ENCODE measurements at regions not wholly inside any gene's neighbourhood (a gene's known extent, or its start where the extent isn't known, plus 50 kb on each side); places are given as distances from the start of the nearest gene placed in this dataset.

- Mint-ChIP-seq H3K27ac (no peak overlapping the region), H3K27me3 (peaks cover 6 to 16% (median 13%) of the 10 kb centered on the region in 3 donors), H3K36me3 (no peaks in the 10 kb centered on the region), H3K4me1 (no peaks in the 10 kb centered on the region), H3K4me3 (no peak overlapping the region), H3K9me3 (no peaks in the 10 kb centered on the region)
- no peak for DNase-seq
- no peak for ATAC-seq (ENCODE audit: low read depth in 2 of 2)
Observed at GRCh38 chr12:59839514-59839913, 243.7 kb downstream of the SLC16A7 start.

DNA sequence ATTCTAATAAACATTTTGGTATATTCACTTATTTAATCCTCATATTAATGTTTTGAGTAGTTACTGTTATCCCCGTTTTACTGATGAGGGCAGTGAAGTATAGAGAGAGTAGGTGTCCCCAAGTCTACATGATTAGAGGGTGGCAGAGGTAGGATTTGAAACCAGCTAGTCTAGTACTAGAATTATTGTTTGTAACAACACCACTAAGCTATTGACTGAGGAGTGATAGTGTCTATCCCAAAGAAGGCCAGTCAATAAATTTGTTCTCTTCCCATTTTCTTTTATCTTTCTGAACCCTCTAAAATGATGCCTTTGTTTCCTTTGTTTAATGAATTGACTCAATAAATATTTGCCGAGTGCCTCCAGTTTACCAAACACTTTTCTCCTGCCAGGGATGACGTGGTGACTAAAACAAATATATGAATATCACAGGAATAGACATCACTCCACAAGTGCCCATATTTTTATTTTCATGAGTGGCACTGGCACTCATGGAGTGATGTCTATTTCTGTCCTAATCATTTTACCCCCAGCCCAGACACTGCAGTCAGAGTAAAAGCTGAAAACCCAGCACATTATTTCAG, 247.5 kb downstream of the SLC16A7 start:
- no peak overlapping the region for H3K27ac Mint-ChIP-seq
- no peak for ATAC-seq (ENCODE audit: low read depth in 2 of 2)
- no peak for DNase-seq
- H3K9me3 Mint-ChIP-seq = no peaks in the 10 kb centered on the region
- no peaks in the 10 kb centered on the region for H3K4me1 Mint-ChIP-seq
- no peaks in the 10 kb centered on the region for H3K36me3 Mint-ChIP-seq
- H3K4me3 Mint-ChIP-seq = no peak overlapping the region
- peaks cover 12 to 16% (median 13%) of the 10 kb centered on the region in 3 donors for H3K27me3 Mint-ChIP-seq

DNA sequence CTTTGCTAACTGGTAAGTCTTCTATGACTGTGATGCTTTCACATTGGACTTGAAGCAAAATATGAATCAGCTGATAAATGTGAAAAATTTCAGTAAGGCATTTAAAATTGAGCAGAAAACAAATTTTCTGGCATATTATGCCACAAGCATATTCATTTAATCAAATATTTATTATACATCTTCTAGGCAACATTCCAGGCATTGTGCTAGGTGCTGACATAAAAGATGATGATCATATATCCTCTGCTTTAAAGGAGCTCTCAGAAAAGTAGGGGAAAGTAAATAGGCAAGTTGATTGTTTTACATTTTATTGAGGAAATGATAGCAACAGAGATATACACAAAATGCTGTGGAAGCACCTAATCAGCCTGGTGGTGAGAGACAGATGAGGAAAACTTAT, 248.9 kb downstream of the SLC16A7 start:
- no peak overlapping the region for H3K27ac Mint-ChIP-seq
- no peak overlapping the region for H3K4me3 Mint-ChIP-seq
- H3K4me1 Mint-ChIP-seq = no peaks in the 10 kb centered on the region
- H3K27me3 Mint-ChIP-seq = peaks cover 6 to 16% (median 12%) of the 10 kb centered on the region in 3 donors
- DNase-seq = no peak
- H3K9me3 Mint-ChIP-seq = no peaks in the 10 kb centered on the region
- no peaks in the 10 kb centered on the region for H3K36me3 Mint-ChIP-seq
- no peak for ATAC-seq (ENCODE audit: low read depth in 2 of 2)

GRCh38 chr12:59845293-59845692, 249.5 kb downstream of the SLC16A7 start:
- Mint-ChIP-seq H3K4me1 (no peaks in the 10 kb centered on the region), H3K9me3 (no peaks in the 10 kb centered on the region), H3K36me3 (no peaks in the 10 kb centered on the region), H3K4me3 (no peak overlapping the region), H3K27me3 (peaks cover 6 to 16% (median 12%) of the 10 kb centered on the region in 3 donors), H3K27ac (no peak overlapping the region)
- DNase-seq (no peak), ATAC-seq (ENCODE audit: low read depth in 2 of 2) (no peak)

DNA sequence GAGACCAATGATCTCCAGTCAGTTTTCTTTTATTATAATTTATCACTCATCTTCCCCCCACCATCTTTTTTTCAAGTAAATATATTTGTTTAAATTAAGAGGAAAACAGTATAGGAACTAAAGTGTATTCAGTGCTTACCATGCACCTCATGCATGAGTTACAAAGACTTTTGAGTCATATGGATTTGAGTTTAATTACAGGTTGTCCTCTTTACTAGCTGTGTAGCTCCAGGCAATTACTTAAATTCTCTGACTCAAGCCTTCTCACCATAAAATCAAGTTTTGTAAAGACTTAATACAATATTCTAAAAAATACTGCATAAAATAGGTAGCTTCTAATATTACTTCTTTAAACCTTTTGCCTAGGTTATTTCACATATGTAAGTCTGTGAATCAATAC, 251.3 kb downstream of the SLC16A7 start:
- H3K4me1 Mint-ChIP-seq = no peaks in the 10 kb centered on the region
- ATAC-seq (ENCODE audit: low read depth in 2 of 2) = no peak
- no peak overlapping the region for H3K4me3 Mint-ChIP-seq
- H3K9me3 Mint-ChIP-seq = peaks cover 0 to 4% (median 0%) of the 10 kb centered on the region in 7 donors
- H3K27ac Mint-ChIP-seq = no peak overlapping the region
- no peaks in the 10 kb centered on the region for H3K36me3 Mint-ChIP-seq
- no peak for DNase-seq
- peaks cover 0 to 9% (median 5%) of the 10 kb centered on the region in 3 donors for H3K27me3 Mint-ChIP-seq

- Mint-ChIP-seq H3K27ac (no peak overlapping the region), H3K36me3 (no peaks in the 10 kb centered on the region), H3K4me1 (no peaks in the 10 kb centered on the region), H3K27me3 (no peaks in the 10 kb centered on the region), H3K9me3 (peaks cover 0 to 12% (median 2%) of the 10 kb centered on the region in 7 donors), H3K4me3 (no peak overlapping the region)
- ATAC-seq (ENCODE audit: low read depth in 2 of 2) = no peak
- no peak for DNase-seq
Observed at GRCh38 chr12:59850268-59850667, 254.4 kb downstream of the SLC16A7 start.

DNA sequence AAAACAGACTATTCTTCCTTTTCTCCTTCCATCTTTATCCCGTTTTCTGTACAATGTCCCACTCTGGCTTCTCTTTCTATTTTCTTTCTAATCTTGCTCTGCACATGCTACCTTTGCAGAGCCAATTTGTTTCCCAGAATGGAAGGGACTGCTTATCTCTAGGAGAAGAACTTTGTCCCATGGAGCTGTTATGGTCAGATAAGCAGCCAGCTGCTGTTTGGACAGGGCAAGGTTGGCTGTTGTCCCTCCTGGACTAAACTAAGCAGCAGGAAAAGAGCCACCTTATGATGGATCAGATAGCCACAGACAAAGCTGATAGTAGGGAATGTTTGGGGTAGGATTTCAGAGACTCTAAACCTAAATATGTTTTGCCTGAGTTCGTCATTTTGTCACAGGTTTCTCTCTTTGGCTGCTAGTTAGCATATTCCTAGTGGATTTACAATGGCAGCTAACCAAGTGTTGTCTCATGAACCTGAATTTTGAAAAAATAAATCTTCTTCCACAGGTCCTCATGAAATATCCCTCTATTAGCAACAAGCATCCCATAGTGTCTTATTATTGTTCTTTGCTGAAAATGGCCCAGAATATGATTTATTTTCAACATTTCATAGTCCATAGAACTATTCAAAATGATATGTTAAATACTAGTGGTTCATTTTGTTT, 262.8 kb downstream of the SLC16A7 start:
- no peak for DNase-seq
- no peak for ATAC-seq (ENCODE audit: low read depth in 2 of 2)
- H3K4me1 Mint-ChIP-seq = no peaks in the 10 kb centered on the region
- no peaks in the 10 kb centered on the region for H3K27me3 Mint-ChIP-seq
- no peak overlapping the region for H3K27ac Mint-ChIP-seq
- H3K9me3 Mint-ChIP-seq = peaks cover 7 to 34% (median 19%) of the 10 kb centered on the region in 7 donors
- peaks cover 0 to 18% of the 10 kb centered on the region in 2 donors for H3K36me3 Mint-ChIP-seq
- H3K4me3 Mint-ChIP-seq = no peak overlapping the region

DNA sequence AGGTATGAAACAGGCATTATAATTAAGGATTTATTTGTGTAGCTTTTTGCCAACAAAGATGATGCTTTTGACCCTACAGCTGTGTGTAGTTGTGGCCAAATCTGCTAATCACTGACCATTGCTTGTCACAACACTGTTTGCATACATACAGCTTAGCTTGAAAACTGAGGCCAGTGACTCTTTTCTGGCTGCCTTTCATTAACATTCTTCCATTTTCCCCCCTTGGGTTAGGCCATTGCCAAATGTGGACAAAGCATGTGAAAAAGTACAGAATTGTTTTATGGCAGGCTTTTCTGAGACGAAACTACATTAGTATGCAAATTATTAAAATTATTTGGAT, 263.3 kb downstream of the SLC16A7 start:
- no peak for ATAC-seq (ENCODE audit: low read depth in 2 of 2)
- H3K4me3 Mint-ChIP-seq = no peak overlapping the region
- H3K36me3 Mint-ChIP-seq = peaks cover 0 to 18% of the 10 kb centered on the region in 2 donors

GRCh38 chr12:59861635-59862034, 265.8 kb downstream of the SLC16A7 start:
- H3K27ac Mint-ChIP-seq = no peak overlapping the region
- H3K9me3 Mint-ChIP-seq = peaks cover 2 to 23% (median 13%) of the 10 kb centered on the region in 7 donors
- H3K4me3 Mint-ChIP-seq = no peak overlapping the region
- H3K4me1 Mint-ChIP-seq = no peaks in the 10 kb centered on the region
- H3K27me3 Mint-ChIP-seq = no peaks in the 10 kb centered on the region
- peaks cover 0 to 18% of the 10 kb centered on the region in 2 donors for H3K36me3 Mint-ChIP-seq
- DNase-seq (no peak), ATAC-seq (ENCODE audit: low read depth in 2 of 2) (no peak)

More for the DNA sequence above, 263.3 kb downstream of the SLC16A7 start:
- no peaks in the 10 kb centered on the region for H3K4me1 Mint-ChIP-seq
- H3K9me3 Mint-ChIP-seq = peaks cover 7 to 34% (median 18%) of the 10 kb centered on the region in 7 donors
- no peaks in the 10 kb centered on the region for H3K27me3 Mint-ChIP-seq
- DNase-seq = no peak
- no peak overlapping the region for H3K27ac Mint-ChIP-seq

- Mint-ChIP-seq H3K27ac (no peak overlapping the region), H3K36me3 (no peaks in the 10 kb centered on the region), H3K9me3 (peaks cover 0 to 5% (median under 1%) of the 10 kb centered on the region in 7 donors), H3K4me1 (no peaks in the 10 kb centered on the region), H3K27me3 (no peaks in the 10 kb centered on the region), H3K4me3 (no peak overlapping the region)
- ATAC-seq (ENCODE audit: low read depth in 2 of 2) = no peak
- no peak for DNase-seq
Observed at GRCh38 chr12:59867055-59867454, 271.2 kb downstream of the SLC16A7 start.

- Mint-ChIP-seq H3K27ac (no peak overlapping the region), H3K36me3 (no peaks in the 10 kb centered on the region), H3K9me3 (peaks cover 0 to 11% (median 5%) of the 10 kb centered on the region in 7 donors), H3K4me1 (no peaks in the 10 kb centered on the region), H3K4me3 (no peak overlapping the region), H3K27me3 (no peaks in the 10 kb centered on the region)
- ATAC-seq (ENCODE audit: low read depth in 2 of 2) = no peak
- no peak for DNase-seq
Observed at GRCh38 chr12:59867689-59868088, 271.9 kb downstream of the SLC16A7 start.

DNA sequence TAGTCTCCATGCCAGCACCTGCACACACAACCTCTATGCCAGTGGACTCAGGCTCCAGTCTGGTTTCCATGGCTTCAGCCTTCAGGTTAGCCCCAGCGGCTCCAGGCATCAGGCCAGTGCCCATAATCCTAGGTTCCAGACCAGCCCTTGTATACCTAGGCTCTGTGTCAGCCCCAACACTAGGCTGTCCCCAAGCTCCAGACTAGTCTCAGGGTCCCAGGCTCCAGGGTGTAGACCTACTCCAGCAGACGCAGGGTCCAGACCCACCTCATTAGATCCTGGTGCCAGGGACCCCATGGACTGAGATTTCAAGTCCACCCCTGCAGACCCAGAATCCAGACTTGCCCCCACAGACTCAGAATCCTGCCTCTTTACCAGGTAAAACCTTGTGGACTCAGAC, 275.9 kb downstream of the SLC16A7 start:
- no peak for ATAC-seq (ENCODE audit: low read depth in 2 of 2)
- Mint-ChIP-seq H3K27ac (no peak overlapping the region), H3K4me3 (no peak overlapping the region), H3K27me3 (no peaks in the 10 kb centered on the region), H3K4me1 (no peaks in the 10 kb centered on the region), H3K9me3 (peaks cover 3 to 22% (median 10%) of the 10 kb centered on the region in 7 donors), H3K36me3 (no peaks in the 10 kb centered on the region)
- no peak for DNase-seq

DNA sequence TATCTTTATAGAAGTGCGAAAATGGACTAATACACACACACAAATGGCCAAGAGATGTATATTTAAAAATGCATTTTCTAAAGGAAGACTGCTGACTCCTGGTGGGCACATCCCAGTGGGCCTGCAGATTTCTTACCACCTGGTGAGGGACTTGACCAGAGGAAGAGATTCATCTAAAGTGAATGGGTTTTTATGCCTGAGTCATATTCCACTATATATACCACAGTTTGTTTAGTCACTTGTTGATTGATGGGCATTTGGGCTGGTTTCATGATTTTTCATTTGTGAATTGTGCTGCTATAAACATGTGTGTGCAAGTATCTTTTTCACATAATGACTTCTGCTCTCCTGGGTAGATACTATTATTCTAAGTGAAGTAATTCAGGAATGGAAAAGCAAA, 277.3 kb downstream of the SLC16A7 start:
- Mint-ChIP-seq H3K27me3 (no peaks in the 10 kb centered on the region), H3K27ac (no peak overlapping the region), H3K4me3 (no peak overlapping the region), H3K4me1 (no peaks in the 10 kb centered on the region), H3K36me3 (no peaks in the 10 kb centered on the region), H3K9me3 (peaks cover 3 to 22% (median 10%) of the 10 kb centered on the region in 7 donors)
- ATAC-seq (ENCODE audit: low read depth in 2 of 2) = no peak
- no peak for DNase-seq

DNA sequence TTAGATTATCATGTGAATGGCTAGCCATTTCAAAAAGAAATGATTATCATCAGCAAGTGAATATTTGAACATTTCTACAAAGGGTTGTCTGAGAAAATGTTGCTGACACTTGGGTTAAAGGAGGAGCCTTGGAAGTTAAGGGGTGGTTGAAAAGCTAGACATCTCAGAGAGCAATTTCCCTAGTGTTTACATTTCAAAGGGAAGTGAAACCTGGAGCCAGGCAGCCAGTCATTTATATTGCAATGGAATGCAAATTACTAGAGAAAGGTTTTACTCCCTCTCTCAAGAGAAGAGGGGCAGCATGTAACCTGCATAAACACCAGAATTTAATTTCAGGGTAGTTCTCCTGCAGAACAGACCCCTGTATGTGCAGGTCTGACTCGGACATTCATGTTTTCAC, 279.0 kb downstream of the SLC16A7 start:
- DNase-seq = no peak
- no peak overlapping the region for H3K27ac Mint-ChIP-seq
- no peaks in the 10 kb centered on the region for H3K27me3 Mint-ChIP-seq
- no peaks in the 10 kb centered on the region for H3K36me3 Mint-ChIP-seq
- no peaks in the 10 kb centered on the region for H3K4me1 Mint-ChIP-seq
- H3K9me3 Mint-ChIP-seq = peaks cover 3 to 22% (median 10%) of the 10 kb centered on the region in 7 donors
- no peak for ATAC-seq (ENCODE audit: low read depth in 2 of 2)
- H3K4me3 Mint-ChIP-seq = no peak overlapping the region
